Neuronal stem cell (in vitro differentiated cells): ENCODE measurements at regions not wholly inside any gene's neighbourhood (a gene's known extent, or its start where the extent isn't known, plus 50 kb on each side); places are given as distances from the start of the nearest gene placed in this dataset.

Experiments
- DNase-seq: peaks from one replicate; pipeline ENCODE4 v3.0.0-alpha.2; 2013; ENCODE audit warnings: low spot score
- H2AFZ ChIP-seq: one replicate; pipeline ENCODE4 v1.6.1; 2013; ENCODE audit warnings: mild to moderate bottlenecking, low read length, inconsistent platforms
- H2AK5ac ChIP-seq: 2 replicates; pipeline ENCODE4 v1.6.1; 2013; ENCODE audit warnings: low read depth, mild to moderate bottlenecking, inconsistent platforms, low read length, moderate library complexity, mixed read lengths
- H2BK120ac ChIP-seq: 2 replicates; pipeline ENCODE4 v1.6.1; 2013; ENCODE audit warnings: low read depth, mild to moderate bottlenecking, inconsistent platforms, low read length, moderate library complexity, mixed read lengths
- H2BK12ac ChIP-seq: one replicate; pipeline ENCODE4 v1.6.1; 2013; ENCODE audit warnings: low read length, inconsistent platforms
- H2BK15ac ChIP-seq: 2 replicates; pipeline ENCODE4 v1.6.1; 2013; ENCODE audit warnings: mild to moderate bottlenecking, low read length, inconsistent platforms, mixed read lengths
- H2BK5ac ChIP-seq: one replicate; pipeline ENCODE4 v1.6.1; 2013; ENCODE audit warnings: inconsistent platforms, mild to moderate bottlenecking, low read length, moderate library complexity
- H3K14ac ChIP-seq: one replicate; pipeline ENCODE4 v1.6.1; 2013; ENCODE audit warnings: low read length, inconsistent platforms
- H3K18ac ChIP-seq: 2 replicates; pipeline ENCODE4 v1.6.1; 2013; ENCODE audit warnings: low read length, inconsistent platforms
- H3K23ac ChIP-seq: 2 replicates; pipeline ENCODE4 v1.6.1; 2013; ENCODE audit warnings: low read depth, mild to moderate bottlenecking, mixed read lengths, low read length, inconsistent platforms; ENCODE audit not compliant: poor library complexity
- H3K27ac ChIP-seq: replicated peaks from 3 replicates; pipeline ENCODE4 v1.5.1; 2013; ENCODE audit warnings: low read length, inconsistent platforms
- H3K27me3 ChIP-seq, 3 experiments: 2 replicates each; pipeline ENCODE4 v1.6.1; 2013; ENCODE audit warnings: low read length in 3 of 3, mild to moderate bottlenecking in 2 of 3, inconsistent platforms in 1 of 3, low read depth in 1 of 3, mixed read lengths in 1 of 3, moderate library complexity in 1 of 3; ENCODE audit not compliant: control insufficient read depth in 3 of 3, insufficient read depth in 3 of 3
- H3K36me3 ChIP-seq, 2 donors: replicated peaks in 1 of 2; 2 replicates each; pipeline ENCODE4 v1.6.1; 2013; ENCODE audit warnings: low read length in 2 of 2; ENCODE audit not compliant: control insufficient read depth in 2 of 2, insufficient read depth in 2 of 2
- H3K4ac ChIP-seq: 2 replicates; pipeline ENCODE4 v1.6.1; 2013; ENCODE audit warnings: inconsistent platforms, mild to moderate bottlenecking, low read length, moderate library complexity
- H3K4me1 ChIP-seq, 2 donors: 1 replicate in 1 of 2; 2 replicates in 1 of 2; pipeline ENCODE4 v1.6.1; 2013; ENCODE audit warnings: low read length in 2 of 2, low read depth in 1 of 2; ENCODE audit not compliant: control insufficient read depth in 2 of 2, insufficient read depth in 1 of 2
- H3K4me2 ChIP-seq: one replicate; pipeline ENCODE4 v1.6.1; 2013; ENCODE audit warnings: mild to moderate bottlenecking, low read length, inconsistent platforms; ENCODE audit not compliant: insufficient read depth, poor library complexity, severe bottlenecking
- H3K4me3 ChIP-seq, 2 donors: 2 replicates each; pipeline ENCODE4 v1.5.1; 2013; ENCODE audit warnings: low read length in 2 of 2, mild to moderate bottlenecking in 2 of 2, inconsistent platforms in 1 of 2, moderate library complexity in 1 of 2
- H3K79me1 ChIP-seq: one replicate; pipeline ENCODE4 v1.6.1; 2013; ENCODE audit warnings: low read depth, mild to moderate bottlenecking, inconsistent platforms, low read length, moderate library complexity
- H3K9ac ChIP-seq: one replicate; pipeline ENCODE4 v1.6.1; 2013; ENCODE audit warnings: mild to moderate bottlenecking, low read depth, low read length, inconsistent platforms; ENCODE audit not compliant: poor library complexity
- H3K9me3 ChIP-seq, 2 donors: replicated peaks in 1 of 2; 2 replicates each; pipeline versions ENCODE3 to v1.6.1; 2013; ENCODE audit warnings: low read length in 2 of 2, mild to moderate bottlenecking in 2 of 2, inconsistent platforms in 1 of 2, low read depth in 1 of 2, mixed read lengths in 1 of 2, moderate library complexity in 1 of 2; ENCODE audit not compliant: control insufficient read depth in 2 of 2, insufficient read depth in 1 of 2
- H4K8ac ChIP-seq: one replicate; pipeline ENCODE4 v1.6.1; 2013; ENCODE audit warnings: low read depth, mild to moderate bottlenecking, inconsistent platforms, low read length, moderate library complexity
- H4K91ac ChIP-seq: one replicate; pipeline ENCODE4 v1.6.1; 2013; ENCODE audit warnings: low read length, low read depth, mild to moderate bottlenecking, inconsistent platforms; ENCODE audit not compliant: poor library complexity
- WGBS, 2 donors: extraction: QIAGEN DNeasy Blood & Tissue Kit; methylation state at CpG; one replicate each; pipeline ENCODE4 v1.1.7; 2013; ENCODE audit warnings: missing lambda C conversion rate in 2 of 2, mixed read lengths in 1 of 2; ENCODE audit not compliant: insufficient read length in 2 of 2, insufficient replicate concordance in 1 of 2; ENCODE audit errors: extremely low coverage in 2 of 2; 5-methylcytosine and 5-hydroxymethylcytosine counted together

- peak; percentile 54 for DNase-seq
- H3K9ac ChIP-seq, result no peak overlapping the region
- peak overlapping the region in 1 of 2 donors; percentile 18 for H3K4me3 ChIP-seq
Observed at GRCh38 chr17:73719588-73720071, 75.4 kb upstream of the SDK2 start.

DNA sequence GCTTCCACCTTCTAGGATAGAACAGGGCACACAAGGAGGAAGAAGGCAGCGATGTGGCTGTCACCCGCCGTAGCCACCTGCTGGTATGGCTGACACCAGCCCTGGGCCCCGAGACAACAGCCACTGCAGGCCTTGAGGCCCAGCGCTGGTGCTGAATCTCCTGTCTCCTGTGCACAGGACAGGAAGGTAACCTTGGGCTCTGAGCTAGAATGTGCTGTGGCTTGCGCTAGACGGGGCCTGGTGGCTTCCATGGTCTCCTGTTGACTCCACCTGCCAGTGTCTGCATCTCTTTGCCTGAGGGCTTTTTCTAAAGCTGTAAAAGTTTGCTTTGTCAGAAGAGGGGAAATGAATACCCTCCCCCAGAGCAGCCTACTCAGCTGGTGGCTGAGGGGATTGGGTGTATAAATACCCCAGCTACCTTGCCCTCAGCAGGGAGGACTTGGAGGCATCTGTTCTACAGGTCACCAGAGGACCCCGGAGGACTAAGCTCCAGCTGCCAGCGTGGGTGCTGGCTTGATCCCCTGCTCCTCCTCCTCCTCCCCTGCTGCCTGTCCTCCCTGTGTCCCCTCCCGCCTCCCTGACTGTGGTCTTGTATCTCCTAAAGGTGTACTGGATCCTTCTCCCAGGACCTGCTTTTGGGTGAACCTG lies 76.1 kb upstream of the SDK2 start:
- Histone ChIP-seq H3K9ac (no peak overlapping the region), H2BK12ac (no peak overlapping the region), H3K36me3 (no peaks in the 10 kb centered on the region), H2AK5ac (peak overlapping the region; percentile 92), H2BK15ac (peak overlapping the region; percentile 2), H2AFZ (no peak overlapping the region), H4K91ac (no peak overlapping the region), H3K14ac (no peak overlapping the region), H3K9me3 (no peaks in the 10 kb centered on the region), H3K27me3 (peaks cover 0 to 37% (median 0%) of the 10 kb centered on the region in 3 experiments), H3K4ac (peak overlapping the region; percentile 57), H3K27ac (no peak overlapping the region), H3K79me1 (no peaks in the 10 kb centered on the region), H3K4me3 (no peak overlapping the region), H2BK5ac (peak overlapping the region; percentile 76), H2BK120ac (peak overlapping the region; percentile 10), H3K23ac (no peak overlapping the region), H4K8ac (no peak overlapping the region), H3K4me1 (peaks cover 15 to 16% of the 10 kb centered on the region in 2 donors), H3K4me2 (no peak overlapping the region), H3K18ac (peak overlapping the region; percentile 92)
- no peak for DNase-seq
- WGBS, 2 donors, result no CpG with 5 or more reads among the region's 10 CpGs

More at GRCh38 chr17:73719588-73720071, 75.4 kb upstream of the SDK2 start:
- H3K14ac ChIP-seq, result no peak overlapping the region
- WGBS, 2 donors, result no CpG with 5 or more reads among the region's 16 CpGs
- H3K9me3 ChIP-seq, result no peaks in the 10 kb centered on the region
- no peak overlapping the region for H4K8ac ChIP-seq
- no peaks in the 10 kb centered on the region for H3K79me1 ChIP-seq
- H3K4me2 ChIP-seq, result no peak overlapping the region
- peak overlapping the region; percentile 90 for H3K18ac ChIP-seq
- peak overlapping the region; percentile 88 for H2AFZ ChIP-seq
- H2BK5ac ChIP-seq, result peak overlapping the region; percentile 76
- H3K4ac ChIP-seq, result no peak overlapping the region
- H2BK120ac ChIP-seq, result no peak overlapping the region
- H3K23ac ChIP-seq, result no peak overlapping the region
- peaks cover 0 to 34% (median 0%) of the 10 kb centered on the region in 3 experiments for H3K27me3 ChIP-seq
- peaks cover 15 to 16% of the 10 kb centered on the region in 2 donors for H3K4me1 ChIP-seq
- no peak overlapping the region for H4K91ac ChIP-seq
- H3K27ac ChIP-seq, result peak overlapping the region; percentile 81
- H2BK12ac ChIP-seq, result no peak overlapping the region
- H2BK15ac ChIP-seq, result no peak overlapping the region
- H2AK5ac ChIP-seq, result no peak overlapping the region
- no peaks in the 10 kb centered on the region for H3K36me3 ChIP-seq

- Histone ChIP-seq H3K36me3 (no peaks in the 10 kb centered on the region), H3K23ac (no peak overlapping the region), H4K8ac (no peak overlapping the region), H3K4me2 (no peak overlapping the region), H3K14ac (no peak overlapping the region), H2BK15ac (no peak overlapping the region), H2BK120ac (no peak overlapping the region), H2BK5ac (no peak overlapping the region), H2BK12ac (no peak overlapping the region), H3K27me3 (peaks cover 0 to 40% (median 0%) of the 10 kb centered on the region in 3 experiments), H3K18ac (no peak overlapping the region), H3K27ac (no peak overlapping the region), H3K9me3 (no peaks in the 10 kb centered on the region), H3K9ac (no peak overlapping the region), H3K4me1 (peaks cover 14 to 16% of the 10 kb centered on the region in 2 donors), H4K91ac (no peak overlapping the region), H2AFZ (no peak overlapping the region), H3K4ac (no peak overlapping the region), H2AK5ac (no peak overlapping the region), H3K4me3 (no peak overlapping the region), H3K79me1 (no peaks in the 10 kb centered on the region)
- no peak for DNase-seq
- WGBS, 2 donors, result no CpG with 5 or more reads among the region's 6 CpGs
Observed at GRCh38 chr17:73722165-73722564, 77.9 kb upstream of the SDK2 start.

GRCh38 chr17:73723317-73723716 lies 79.1 kb upstream of the SDK2 start:
- Histone ChIP-seq H3K4me1 (peaks cover 14 to 16% of the 10 kb centered on the region in 2 donors), H3K27me3 (peaks cover 0 to 35% (median 0%) of the 10 kb centered on the region in 3 experiments)
- WGBS, 2 donors, result no CpG with 5 or more reads among the region's 4 CpGs

More at GRCh38 chr17:73723317-73723716, 79.1 kb upstream of the SDK2 start:
- no peaks in the 10 kb centered on the region for H3K9me3 ChIP-seq
- H3K27ac ChIP-seq, result no peak overlapping the region
- H4K91ac ChIP-seq, result no peak overlapping the region
- H2BK12ac ChIP-seq, result no peak overlapping the region
- no peak overlapping the region for H2BK5ac ChIP-seq
- no peak overlapping the region for H3K4me2 ChIP-seq
- no peak overlapping the region for H3K14ac ChIP-seq
- no peak overlapping the region for H2BK15ac ChIP-seq
- no peaks in the 10 kb centered on the region for H3K79me1 ChIP-seq
- no peaks in the 10 kb centered on the region for H3K36me3 ChIP-seq
- DNase-seq, result no peak
- no peak overlapping the region for H3K9ac ChIP-seq
- no peak overlapping the region for H4K8ac ChIP-seq
- no peak overlapping the region for H2AFZ ChIP-seq
- no peak overlapping the region for H2AK5ac ChIP-seq
- H3K4me3 ChIP-seq, result no peak overlapping the region
- H2BK120ac ChIP-seq, result no peak overlapping the region
- no peak overlapping the region for H3K4ac ChIP-seq
- no peak overlapping the region for H3K18ac ChIP-seq
- no peak overlapping the region for H3K23ac ChIP-seq
